PC-9 (cell line): ENCODE measurements at regions not wholly inside any gene's neighbourhood (a gene's known extent, or its start where the extent isn't known, plus 50 kb on each side); places are given as distances from the start of the nearest gene placed in this dataset.
A peak's percentile ranks its signal among the peaks of the same experiment; 100 is the strongest.

ENCODE experiments used
- BruUV-seq: library from RNA; stranded (reverse); fragments of 400-500 nt; replicated peaks from 2 replicates; lab custom pipeline; 2021; lab: Mats Ljungman, UMichigan
- CTCF ChIA-PET: fragments of 300-600 bp; sonication (Branson Sonifier 250); formaldehyde crosslinking; loops from one replicate; lab custom pipeline; 2022; ENCODE audit warnings: antibody characterized with exemption; lab: Charles Lee
- POLR2A ChIA-PET: fragments of 300-600 bp; sonication (Branson Sonifier 250); formaldehyde crosslinking; loops from one replicate; lab custom pipeline; 2022; ENCODE audit warnings: antibody characterized with exemption; ENCODE audit not compliant: unreplicated experiment; lab: Charles Lee
- DNase-seq, 2 experiments: peaks; one replicate each; pipeline versions ENCODE4 v3.0.0 to v3.0.0-alpha.2; 2015 to 2022; ENCODE audit warnings: mixed read lengths in 1 of 2
- H2AFZ ChIP-seq: fragments of 200-600 bp; sonication (generic); 2 replicates; pipeline ENCODE4 v1.8.1; 2017; ENCODE audit warnings: antibody characterized with exemption
- H3F3A ChIP-seq: fragments of 200-600 bp; sonication (generic); 2 replicates; pipeline ENCODE4 v1.8.1; 2017; ENCODE audit warnings: antibody characterized with exemption, mild to moderate bottlenecking, low read depth; ENCODE audit not compliant: insufficient read depth
- H3K27ac ChIP-seq: fragments of 200-600 bp; sonication (generic); 2 replicates; pipeline ENCODE4 v1.6.1; 2016; ENCODE audit warnings: mixed run types
- H3K27me3 ChIP-seq: fragments of 200-600 bp; sonication (generic); 2 replicates; pipeline ENCODE4 v1.6.1; 2016; ENCODE audit warnings: low read depth, mixed run types; ENCODE audit not compliant: insufficient read depth
- H3K36me3 ChIP-seq: fragments of 200-600 bp; sonication (generic); 2 replicates; pipeline ENCODE4 v1.6.1; 2016; ENCODE audit warnings: low read depth, mixed run types
- H3K4me1 ChIP-seq: fragments of 200-600 bp; sonication (generic); replicated peaks from 2 replicates; pipeline ENCODE4 v1.6.1; 2016; ENCODE audit warnings: mixed run types; ENCODE audit not compliant: insufficient read depth
- H3K4me2 ChIP-seq: fragments of 200-600 bp; sonication (generic); 2 replicates; pipeline ENCODE4 v1.6.1; 2017; ENCODE audit warnings: mixed run types
- H3K4me3 ChIP-seq: fragments of 200-600 bp; sonication (generic); 2 replicates; pipeline ENCODE4 v1.6.1; 2016; ENCODE audit warnings: mixed run types
- H3K79me2 ChIP-seq: fragments of 200-600 bp; sonication (generic); 2 replicates; pipeline ENCODE4 v1.6.1; 2017; ENCODE audit warnings: low read depth, mixed run types
- H3K9me2 ChIP-seq: fragments of 200-600 bp; sonication (generic); 2 replicates; pipeline ENCODE4 v1.8.1; 2017; ENCODE audit warnings: mild to moderate bottlenecking; ENCODE audit not compliant: insufficient read depth
- H3K9me3 ChIP-seq: fragments of 200-600 bp; sonication (generic); 2 replicates; pipeline ENCODE4 v1.8.1; 2016; ENCODE audit warnings: low read depth; ENCODE audit not compliant: insufficient read depth
- H4K20me1 ChIP-seq: fragments of 200-600 bp; sonication (generic); 2 replicates; pipeline ENCODE4 v1.8.1; 2017; ENCODE audit not compliant: insufficient read depth
- CTCF ChIP-seq: fragments of 200-600 bp; sonication (generic); conservative IDR thresholded peaks from 2 replicates; pipeline ENCODE4 v1.6.1; 2017; ENCODE audit warnings: mixed run types, antibody characterized with exemption, mild to moderate bottlenecking, moderate library complexity
- EZH2 ChIP-seq: fragments of 200-600 bp; sonication (generic); IDR thresholded peaks from 2 replicates; pipeline ENCODE4 v1.8.0; 2017; ENCODE audit warnings: antibody characterized with exemption, low read depth
- intact Hi-C: fragments of 100-400 bp; cut with micrococcal nuclease; formaldehyde crosslinking; loops from one replicate; pipeline ENCODE4 v1.10.0; 2022; ENCODE audit not compliant: unreplicated experiment

- peak in 1 of 2 experiments; percentile 46 for DNase-seq
- Histone ChIP-seq H3K27ac (no peak overlapping the region), H3K9me3 (no peaks in the 10 kb centered on the region), H3K4me1 (no peaks in the 10 kb centered on the region; the same call in 1 of the 2 replicates), H3K36me3 (no peaks in the 10 kb centered on the region), H3F3A (no peaks in the 10 kb centered on the region), H3K79me2 (no peaks in the 10 kb centered on the region), H3K4me2 (no peak overlapping the region), H4K20me1 (no peaks in the 10 kb centered on the region), H3K9me2 (no peaks in the 10 kb centered on the region), H3K27me3 (peaks cover 6% of the 10 kb centered on the region; the same call in 1 of the 2 replicates), H2AFZ (no peak overlapping the region; the same call in 1 of the 2 replicates), H3K4me3 (no peak overlapping the region; the same call in 1 of the 2 replicates)
- intact Hi-C loops: no loop called here
- TF ChIP-seq EZH2 (no peak), CTCF (no peak)
- ChIA-PET POLR2A (no interaction called here), CTCF (interaction anchor here (1.5 kb wide), 1 partner anchor 27 kb away, joined by 8 read pairs; no protein-coding TSS in a partner anchor)
- no TSS peak for BruUV-seq
These were observed 1319.1 kb downstream of the TMEM121 start for GRCh38 chr14:106845286-106846087.

- TF ChIP-seq EZH2 (no peak), CTCF (no peak)
- intact Hi-C loops: no loop called here
- Histone ChIP-seq H2AFZ (no peak overlapping the region), H3K9me2 (no peaks in the 10 kb centered on the region), H3K36me3 (no peaks in the 10 kb centered on the region), H3K27me3 (peaks cover 6% of the 10 kb centered on the region; the same call in 1 of the 2 replicates), H3K9me3 (no peaks in the 10 kb centered on the region), H3K4me2 (no peak overlapping the region), H4K20me1 (no peaks in the 10 kb centered on the region), H3K79me2 (no peaks in the 10 kb centered on the region), H3F3A (no peaks in the 10 kb centered on the region), H3K4me3 (no peak overlapping the region), H3K27ac (no peak overlapping the region), H3K4me1 (no peaks in the 10 kb centered on the region; the same call in 1 of the 2 replicates)
- CTCF ChIA-PET: interaction anchor here (1.5 kb wide), 1 partner anchor 27 kb away, joined by 8 read pairs; no protein-coding TSS in a partner anchor
- POLR2A ChIA-PET: no interaction called here
- no TSS peak for BruUV-seq
- DNase-seq: no peak
These were observed 1319.8 kb downstream of the TMEM121 start for GRCh38 chr14:106846218-106846617.

GRCh38 chr14:106848330-106849121, 1322.1 kb downstream of the TMEM121 start:
- Histone ChIP-seq H3K27me3 (peaks cover 6% of the 10 kb centered on the region; the same call in 1 of the 2 replicates), H3K9me2 (no peaks in the 10 kb centered on the region), H3K36me3 (no peaks in the 10 kb centered on the region), H4K20me1 (no peaks in the 10 kb centered on the region), H3K79me2 (no peaks in the 10 kb centered on the region), H3K4me1 (no peaks in the 10 kb centered on the region; the same call in 1 of the 2 replicates), H2AFZ (no peak overlapping the region), H3F3A (no peaks in the 10 kb centered on the region), H3K4me3 (no peak overlapping the region), H3K4me2 (no peak overlapping the region), H3K9me3 (no peaks in the 10 kb centered on the region), H3K27ac (no peak overlapping the region)
- intact Hi-C loops: no loop called here
- no TSS peak for BruUV-seq
- DNase-seq: peak; percentile 46 to 67
- TF ChIP-seq EZH2: no peak
- no peak; the same call in 1 of the 2 replicates for TF ChIP-seq CTCF
- POLR2A ChIA-PET: no interaction called here
- CTCF ChIA-PET: interaction anchor here (1.9 kb wide), 1 partner anchor 24 kb away, joined by 14 read pairs; no protein-coding TSS in a partner anchor
